ENCODE measurements at regions not wholly inside any gene's neighbourhood (a gene's known extent, or its start where the extent isn't known, plus 50 kb on each side); places are given as distances from the start of the nearest gene placed in this dataset.

- H2AFZ ChIP-seq (ENCODE audit: low read length), result no peak overlapping the region
- H3K4me1 ChIP-seq (ENCODE audit: insufficient read depth, low read length), result peaks cover 35% of the 10 kb centered on the region
- no TSS peak for BruUV-seq (replicated peaks)
- no peaks in the 10 kb centered on the region for H3F3A ChIP-seq (ENCODE audit: low read length, unreplicated experiment)
- peak overlapping the region; percentile 67 for H3K9ac ChIP-seq (ENCODE audit: low read length)
- DNase-seq, result peak; percentile 88
- H3K4me2 ChIP-seq (ENCODE audit: low read length), result peak overlapping the region; percentile 59
- ATAC-seq, result peak; percentile 90
- H4K20me1 ChIP-seq (ENCODE audit: low read length), result no peaks in the 10 kb centered on the region
- ChIA-PET CTCF (no interaction called here), POLR2A (ENCODE audit: unreplicated experiment) (no interaction called here)
- H3K9me3 ChIP-seq (ENCODE audit: low read length), result no peaks in the 10 kb centered on the region
- peak overlapping the region; percentile 89 for H3K27ac ChIP-seq (ENCODE audit: low read length)
- no peaks in the 10 kb centered on the region for H3K9me2 ChIP-seq (replicated peaks; ENCODE audit: low read length)
- H3K36me3 ChIP-seq (ENCODE audit: low read depth, low read length), result no peaks in the 10 kb centered on the region
- no peaks in the 10 kb centered on the region for H3K27me3 ChIP-seq (ENCODE audit: low read length)
- TF ChIP-seq CTCF (conservative IDR thresholded peaks at IDR 0.05; ENCODE audit: low read depth, low read length) (no peak), EZH2 (IDR thresholded peaks at IDR 0.05; ENCODE audit: low read length, unreplicated experiment) (no peak), EZH2phosphoT487 (IDR thresholded peaks at IDR 0.05; ENCODE audit: borderline replicate concordance, low read length) (no peak)
- no peaks in the 10 kb centered on the region for H3K79me2 ChIP-seq (ENCODE audit: low read length)
- peak overlapping the region; percentile 3; the same call in 1 of the 2 replicates for H3K4me3 ChIP-seq (ENCODE audit: low read length)
- intact Hi-C loops (cut with micrococcal nuclease), result loop anchor here (1.0 to 10.0 kb wide), 3 partner anchors 73 to 160 kb away; partner anchors contain the start of gene NR3C2
Observed at GRCh38 chr4:148515248-148515647, 73.0 kb upstream of the NR3C2 start.

GRCh38 chr4:148514581-148514980 is 72.4 kb upstream of the NR3C2 start:
- TF ChIP-seq EZH2 (IDR thresholded peaks at IDR 0.05; ENCODE audit: low read length, unreplicated experiment) (no peak), CTCF (conservative IDR thresholded peaks at IDR 0.05; ENCODE audit: low read depth, low read length) (no peak), EZH2phosphoT487 (IDR thresholded peaks at IDR 0.05; ENCODE audit: borderline replicate concordance, low read length) (no peak)
- no peak for DNase-seq
- Histone ChIP-seq H3K9ac (ENCODE audit: low read length) (peak overlapping the region; percentile 67), H3K9me2 (replicated peaks; ENCODE audit: low read length) (no peaks in the 10 kb centered on the region), H3F3A (ENCODE audit: low read length, unreplicated experiment) (no peaks in the 10 kb centered on the region), H4K20me1 (ENCODE audit: low read length) (no peaks in the 10 kb centered on the region), H3K4me3 (ENCODE audit: low read length) (peak overlapping the region; percentile 3; the same call in 1 of the 2 replicates), H3K27ac (ENCODE audit: low read length) (peak overlapping the region; percentile 89), H3K4me2 (ENCODE audit: low read length) (peak overlapping the region; percentile 59), H3K27me3 (ENCODE audit: low read length) (no peaks in the 10 kb centered on the region), H3K79me2 (ENCODE audit: low read length) (no peaks in the 10 kb centered on the region), H2AFZ (ENCODE audit: low read length) (no peak overlapping the region), H3K4me1 (ENCODE audit: insufficient read depth, low read length) (peaks cover 40% of the 10 kb centered on the region), H3K36me3 (ENCODE audit: low read depth, low read length) (no peaks in the 10 kb centered on the region), H3K9me3 (ENCODE audit: low read length) (no peaks in the 10 kb centered on the region)
- intact Hi-C loops (cut with micrococcal nuclease), result loop anchor here (10.0 kb wide), 1 partner anchor 140 kb away; no protein-coding TSS in a partner anchor
- ChIA-PET CTCF (no interaction called here), POLR2A (ENCODE audit: unreplicated experiment) (no interaction called here)
- peak; percentile 31 for ATAC-seq
- BruUV-seq (replicated peaks), result no TSS peak

GRCh38 chr4:148514041-148514440 is 71.8 kb upstream of the NR3C2 start:
- Histone ChIP-seq H3F3A (ENCODE audit: low read length, unreplicated experiment) (no peaks in the 10 kb centered on the region), H3K9ac (ENCODE audit: low read length) (peak overlapping the region; percentile 67), H3K27me3 (ENCODE audit: low read length) (no peaks in the 10 kb centered on the region), H3K4me3 (ENCODE audit: low read length) (no peak overlapping the region; the same call in 1 of the 2 replicates), H3K27ac (ENCODE audit: low read length) (peak overlapping the region; percentile 89), H2AFZ (ENCODE audit: low read length) (no peak overlapping the region), H3K79me2 (ENCODE audit: low read length) (no peaks in the 10 kb centered on the region), H3K4me1 (ENCODE audit: insufficient read depth, low read length) (peaks cover 42% of the 10 kb centered on the region), H4K20me1 (ENCODE audit: low read length) (no peaks in the 10 kb centered on the region), H3K9me2 (replicated peaks; ENCODE audit: low read length) (no peaks in the 10 kb centered on the region), H3K4me2 (ENCODE audit: low read length) (peak overlapping the region; percentile 59), H3K9me3 (ENCODE audit: low read length) (no peaks in the 10 kb centered on the region), H3K36me3 (ENCODE audit: low read depth, low read length) (no peaks in the 10 kb centered on the region)
- ATAC-seq (peak; percentile 16), DNase-seq (peak; percentile 68)
- POLR2A ChIA-PET (ENCODE audit: unreplicated experiment), result no interaction called here
- no peak for TF ChIP-seq CTCF (conservative IDR thresholded peaks at IDR 0.05; ENCODE audit: low read depth, low read length)
- no peak for TF ChIP-seq EZH2 (IDR thresholded peaks at IDR 0.05; ENCODE audit: low read length, unreplicated experiment)
- TF ChIP-seq EZH2phosphoT487 (IDR thresholded peaks at IDR 0.05; ENCODE audit: borderline replicate concordance, low read length), result no peak
- CTCF ChIA-PET, result no interaction called here
- intact Hi-C loops (cut with micrococcal nuclease), result loop anchor here (10.0 kb wide), 1 partner anchor 141 kb away; no protein-coding TSS in a partner anchor
- BruUV-seq (replicated peaks), result no TSS peak

Measured in PC-3 (cell line).